ENCODE measurements at regions not wholly inside any gene's neighbourhood (a gene's known extent, or its start where the extent isn't known, plus 50 kb on each side); places are given as distances from the start of the nearest gene placed in this dataset.

DNA sequence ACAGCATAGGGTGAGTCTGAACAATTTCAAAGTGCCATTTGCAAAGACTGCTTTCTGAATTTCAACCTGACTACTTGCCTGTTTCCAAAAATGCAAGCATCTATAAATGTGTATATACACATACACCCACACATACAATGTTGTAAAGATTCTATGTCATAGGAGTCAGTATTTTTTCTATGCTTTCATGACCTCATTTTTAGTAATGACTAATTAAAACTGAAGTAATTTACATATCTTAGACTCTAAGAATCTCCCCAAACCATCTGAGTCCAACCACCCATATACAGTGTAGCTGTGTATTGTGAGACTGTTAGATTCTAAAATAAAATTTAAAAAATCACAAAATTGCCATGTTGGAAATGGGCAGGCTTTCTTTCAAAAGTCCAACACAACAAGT, 162.0 kb upstream of the STK17B start:
- TF ChIP-seq POLR2A (IDR thresholded peaks at IDR 0.05; ENCODE audit: low read depth, low read length) (no peak), EZH2 (IDR thresholded peaks at IDR 0.05; ENCODE audit: borderline replicate concordance, low read depth, low read length, severe bottlenecking) (no peak), FOS (IDR thresholded peaks at IDR 0.05; ENCODE audit: borderline replicate concordance, insufficient read depth, low read length) (no peak), POLR2AphosphoS5 (IDR thresholded peaks at IDR 0.05; ENCODE audit: insufficient read depth, low read depth, low read length) (no peak), GATA2 (IDR thresholded peaks at IDR 0.05; ENCODE audit: insufficient read depth, insufficient read length, low read depth, low read length) (no peak)
- TF ChIP-seq, protein P1, sequence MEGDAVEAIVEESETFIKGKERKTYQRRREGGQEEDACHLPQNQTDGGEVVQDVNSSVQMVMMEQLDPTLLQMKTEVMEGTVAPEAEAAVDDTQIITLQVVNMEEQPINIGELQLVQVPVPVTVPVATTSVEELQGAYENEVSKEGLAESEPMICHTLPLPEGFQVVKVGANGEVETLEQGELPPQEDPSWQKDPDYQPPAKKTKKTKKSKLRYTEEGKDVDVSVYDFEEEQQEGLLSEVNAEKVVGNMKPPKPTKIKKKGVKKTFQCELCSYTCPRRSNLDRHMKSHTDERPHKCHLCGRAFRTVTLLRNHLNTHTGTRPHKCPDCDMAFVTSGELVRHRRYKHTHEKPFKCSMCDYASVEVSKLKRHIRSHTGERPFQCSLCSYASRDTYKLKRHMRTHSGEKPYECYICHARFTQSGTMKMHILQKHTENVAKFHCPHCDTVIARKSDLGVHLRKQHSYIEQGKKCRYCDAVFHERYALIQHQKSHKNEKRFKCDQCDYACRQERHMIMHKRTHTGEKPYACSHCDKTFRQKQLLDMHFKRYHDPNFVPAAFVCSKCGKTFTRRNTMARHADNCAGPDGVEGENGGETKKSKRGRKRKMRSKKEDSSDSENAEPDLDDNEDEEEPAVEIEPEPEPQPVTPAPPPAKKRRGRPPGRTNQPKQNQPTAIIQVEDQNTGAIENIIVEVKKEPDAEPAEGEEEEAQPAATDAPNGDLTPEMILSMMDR (IDR thresholded peaks at IDR 0.05; ENCODE audit: extremely low read depth in 1 of 2, insufficient read depth in 1 of 2, low read depth in 1 of 2, low read length in 2 of 2), result no peak
- TF ChIP-seq, protein P2, sequence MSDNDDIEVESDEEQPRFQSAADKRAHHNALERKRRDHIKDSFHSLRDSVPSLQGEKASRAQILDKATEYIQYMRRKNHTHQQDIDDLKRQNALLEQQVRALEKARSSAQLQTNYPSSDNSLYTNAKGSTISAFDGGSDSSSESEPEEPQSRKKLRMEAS (IDR thresholded peaks at IDR 0.05; ENCODE audit: insufficient read depth, insufficient read length), result no peak

All from endothelial cell of umbilical vein (primary cell).